ENCODE measurements at regions not wholly inside any gene's neighbourhood (a gene's known extent, or its start where the extent isn't known, plus 50 kb on each side); places are given as distances from the start of the nearest gene placed in this dataset.

DNA sequence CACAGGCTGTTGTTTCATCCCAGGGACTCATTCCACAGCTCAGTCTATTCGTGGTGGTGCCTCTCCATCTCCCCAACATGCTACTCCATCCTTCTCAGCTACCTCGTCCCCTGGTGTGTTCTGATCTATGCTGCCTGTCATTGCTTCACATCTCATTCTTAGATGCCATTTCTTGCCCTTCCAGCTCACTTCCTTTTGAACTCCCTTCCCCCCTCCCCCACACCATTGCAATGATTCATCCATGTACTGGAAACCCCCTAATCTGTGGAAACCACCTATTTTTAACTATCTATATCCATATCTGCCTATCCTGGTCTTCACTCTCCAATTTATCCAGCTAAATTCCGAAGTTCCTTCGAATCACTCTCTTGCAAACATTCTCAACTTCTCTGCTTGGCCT is 65.7 kb upstream of the PARD3B start:
- TF ChIP-seq CTCF (IDR thresholded peaks at IDR 0.05) (no peak), POLR2A (IDR thresholded peaks at IDR 0.05) (no peak)

Data from lower leg skin (tissue), 3 donors.